Fibroblast of lung (primary cell): ENCODE measurements at regions not wholly inside any gene's neighbourhood (a gene's known extent, or its start where the extent isn't known, plus 50 kb on each side); places are given as distances from the start of the nearest gene placed in this dataset.

Source experiments
- DNase-seq, 2 donors: peaks; one replicate each; pipeline versions ENCODE4 v3.0.0 to v3.0.0-alpha.2; 2010; ENCODE audit warnings: low read depth in 2 of 2
- H2AFZ ChIP-seq: 2 replicates; pipeline ENCODE4 v1.5.1; 2012; ENCODE audit warnings: low read length, control low read depth, inconsistent platforms
- H3K27ac ChIP-seq: 2 replicates; pipeline ENCODE4 v1.5.1; 2011; ENCODE audit warnings: low read length, control low read depth; ENCODE audit not compliant: insufficient read depth
- H3K27me3 ChIP-seq: 2 replicates; pipeline ENCODE4 v1.5.1; 2011; ENCODE audit warnings: mild to moderate bottlenecking, low read length; ENCODE audit not compliant: control insufficient read depth, insufficient read depth
- H3K36me3 ChIP-seq: 2 replicates; pipeline ENCODE4 v1.5.1; 2011; ENCODE audit warnings: low read length; ENCODE audit not compliant: control insufficient read depth, insufficient read depth
- H3K4me1 ChIP-seq: 2 replicates; pipeline ENCODE4 v1.5.1; 2011; ENCODE audit warnings: low read length; ENCODE audit not compliant: control insufficient read depth, insufficient read depth; ENCODE audit errors: extremely low read depth
- H3K4me2 ChIP-seq: 2 replicates; pipeline ENCODE4 v1.5.1; 2011; ENCODE audit warnings: low read length, control low read depth; ENCODE audit not compliant: insufficient read depth; ENCODE audit errors: extremely low read depth
- H3K4me3 ChIP-seq, 4 experiments: fragments of 200-600 bp in 1 of 4; sonication (generic) in 1 of 4; replicated peaks in 1 of 4; 2 replicates each; pipeline ENCODE4 v1.5.1; 2011 to 2016; ENCODE audit warnings: low read length in 4 of 4, low read depth in 3 of 4, mild to moderate bottlenecking in 3 of 4, control low read depth in 2 of 4, inconsistent platforms in 1 of 4, mixed read lengths in 1 of 4; ENCODE audit not compliant: insufficient read depth in 1 of 4; ENCODE audit errors: control extremely low read depth in 1 of 4
- H3K79me2 ChIP-seq: 2 replicates; pipeline ENCODE4 v1.5.1; 2012; ENCODE audit warnings: mild to moderate bottlenecking, low read length, inconsistent platforms; ENCODE audit not compliant: control insufficient read depth, insufficient read depth
- H3K9ac ChIP-seq: 2 replicates; pipeline ENCODE4 v1.5.1; 2011; ENCODE audit warnings: mild to moderate bottlenecking, low read length, control low read depth; ENCODE audit not compliant: insufficient read depth
- H3K9me3 ChIP-seq: 2 replicates; pipeline ENCODE4 v1.5.1; 2012; ENCODE audit warnings: low read depth, low read length; ENCODE audit not compliant: control insufficient read depth, insufficient read depth
- H4K20me1 ChIP-seq: 2 replicates; pipeline ENCODE4 v1.5.1; 2011; ENCODE audit warnings: low read length; ENCODE audit not compliant: control insufficient read depth, insufficient read depth; ENCODE audit errors: extremely low read depth
- CTCF ChIP-seq, 2 donors: IDR thresholded peaks in 1 of 2; conservative IDR thresholded peaks in 1 of 2; 1 replicate in 1 of 2; 2 replicates in 1 of 2; pipeline ENCODE4 v1.5.1; 2011 to 2012; ENCODE audit warnings: low read length in 2 of 2, control low read depth in 1 of 2, inconsistent platforms in 1 of 2, low read depth in 1 of 2, mild to moderate bottlenecking in 1 of 2
- EZH2 ChIP-seq: IDR thresholded peaks from 2 replicates; pipeline ENCODE4 v1.5.1; 2012; ENCODE audit warnings: low read length, control low read depth, mild to moderate bottlenecking; ENCODE audit errors: missing control alignments

GRCh38 chr17:69828087-69828486, 246.9 kb upstream of the KCNJ16 start:
- Histone ChIP-seq H3K4me2 (no peak overlapping the region), H3K4me3 (no peak overlapping the region), H3K9me3 (no peaks in the 10 kb centered on the region), H3K9ac (no peak overlapping the region), H3K27ac (no peak overlapping the region), H3K27me3 (no peaks in the 10 kb centered on the region), H3K79me2 (no peaks in the 10 kb centered on the region), H3K4me1 (no peaks in the 10 kb centered on the region), H3K36me3 (no peaks in the 10 kb centered on the region), H2AFZ (no peak overlapping the region), H4K20me1 (no peaks in the 10 kb centered on the region)
- no peak for TF ChIP-seq EZH2
- no peak for TF ChIP-seq CTCF (conservative IDR thresholded peaks at IDR 0.05 in 1 of 2, IDR thresholded peaks at IDR 0.05 in 1 of 2; ENCODE audit: low read depth in 1 of 2, low read length in 2 of 2)
- peak; percentile 50 to 75 for DNase-seq

DNA sequence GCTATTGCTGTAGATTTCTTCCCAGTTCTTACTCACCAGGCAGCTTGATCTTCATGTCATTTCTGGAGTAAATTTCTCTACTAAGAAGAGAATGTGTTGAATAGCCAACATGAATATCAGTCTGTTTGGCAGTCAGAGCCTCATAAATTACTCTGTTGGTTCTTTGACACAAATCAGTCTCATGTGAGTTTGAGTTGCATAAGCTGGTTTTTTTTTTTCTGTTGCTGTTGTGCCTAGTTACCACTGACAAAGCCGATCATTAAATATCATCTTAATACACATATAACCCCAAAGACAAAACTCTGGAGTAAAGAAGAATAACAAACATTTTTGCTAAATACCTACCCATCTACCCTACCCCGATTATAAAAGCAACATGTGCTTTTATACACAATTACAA, 240.5 kb upstream of the KCNJ16 start:
- H3K9me3 ChIP-seq = no peaks in the 10 kb centered on the region
- no peaks in the 10 kb centered on the region for H3K27me3 ChIP-seq
- no peak overlapping the region for H3K27ac ChIP-seq
- no peak overlapping the region for H3K4me2 ChIP-seq
- no peak overlapping the region for H2AFZ ChIP-seq
- H3K9ac ChIP-seq = no peak overlapping the region
- no peak for DNase-seq
- no peaks in the 10 kb centered on the region for H3K36me3 ChIP-seq
- no peaks in the 10 kb centered on the region for H3K4me1 ChIP-seq
- H3K4me3 ChIP-seq = no peak overlapping the region
- H3K79me2 ChIP-seq = no peaks in the 10 kb centered on the region
- no peak for TF ChIP-seq CTCF (conservative IDR thresholded peaks at IDR 0.05 in 1 of 2, IDR thresholded peaks at IDR 0.05 in 1 of 2; ENCODE audit: low read depth in 1 of 2, low read length in 2 of 2)
- TF ChIP-seq EZH2 = no peak
- H4K20me1 ChIP-seq = no peaks in the 10 kb centered on the region

- H2AFZ ChIP-seq = no peak overlapping the region
- no peaks in the 10 kb centered on the region for H3K79me2 ChIP-seq
- H3K4me1 ChIP-seq = peaks cover 7% of the 10 kb centered on the region
- H3K4me2 ChIP-seq = no peak overlapping the region
- H3K27me3 ChIP-seq = no peaks in the 10 kb centered on the region
- H4K20me1 ChIP-seq = no peaks in the 10 kb centered on the region
- no peaks in the 10 kb centered on the region for H3K9me3 ChIP-seq
- no peak for DNase-seq
- no peak overlapping the region for H3K4me3 ChIP-seq
- no peaks in the 10 kb centered on the region for H3K36me3 ChIP-seq
- H3K9ac ChIP-seq = no peak overlapping the region
- TF ChIP-seq CTCF (conservative IDR thresholded peaks at IDR 0.05 in 1 of 2, IDR thresholded peaks at IDR 0.05 in 1 of 2; ENCODE audit: low read depth in 1 of 2, low read length in 2 of 2) (no peak), EZH2 (no peak)
- H3K27ac ChIP-seq = no peak overlapping the region
Measured at GRCh38 chr17:69851736-69852135, 223.3 kb upstream of the KCNJ16 start.
